AG10803 (cell line): ENCODE measurements at regions not wholly inside any gene's neighbourhood (a gene's known extent, or its start where the extent isn't known, plus 50 kb on each side); places are given as distances from the start of the nearest gene placed in this dataset.

Experiments
- DNase-seq: peaks from one replicate; pipeline ENCODE4 v3.0.0; 2010; ENCODE audit warnings: low read depth
- H3K4me3 ChIP-seq: 2 replicates; pipeline ENCODE4 v1.5.1; 2011; ENCODE audit warnings: mild to moderate bottlenecking, low read length, control low read depth
- TF ChIP-seq, protein P1 (sequence below): conservative IDR thresholded peaks from 2 replicates; pipeline ENCODE4 v1.5.1; 2011; ENCODE audit warnings: mild to moderate bottlenecking, low read length, control low read depth, inconsistent platforms

DNA sequence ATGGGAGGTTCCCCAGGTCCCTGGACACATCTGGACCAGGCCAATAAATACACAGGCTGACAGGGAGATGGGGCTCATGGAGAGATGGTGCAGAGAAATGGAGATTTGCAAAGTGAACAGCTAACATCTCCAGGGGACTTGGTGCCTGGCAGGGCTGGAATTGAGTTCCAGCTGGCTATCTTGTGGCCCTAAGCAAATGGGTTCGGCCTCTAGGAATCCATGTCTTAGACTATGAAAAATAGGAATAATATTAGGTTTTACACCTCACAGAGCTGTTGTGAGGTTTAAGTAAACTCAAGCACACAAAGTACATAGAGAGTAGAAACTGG is 82.9 kb upstream of the SPATA12 start:
- DNase-seq = no peak
- TF ChIP-seq, protein P1, sequence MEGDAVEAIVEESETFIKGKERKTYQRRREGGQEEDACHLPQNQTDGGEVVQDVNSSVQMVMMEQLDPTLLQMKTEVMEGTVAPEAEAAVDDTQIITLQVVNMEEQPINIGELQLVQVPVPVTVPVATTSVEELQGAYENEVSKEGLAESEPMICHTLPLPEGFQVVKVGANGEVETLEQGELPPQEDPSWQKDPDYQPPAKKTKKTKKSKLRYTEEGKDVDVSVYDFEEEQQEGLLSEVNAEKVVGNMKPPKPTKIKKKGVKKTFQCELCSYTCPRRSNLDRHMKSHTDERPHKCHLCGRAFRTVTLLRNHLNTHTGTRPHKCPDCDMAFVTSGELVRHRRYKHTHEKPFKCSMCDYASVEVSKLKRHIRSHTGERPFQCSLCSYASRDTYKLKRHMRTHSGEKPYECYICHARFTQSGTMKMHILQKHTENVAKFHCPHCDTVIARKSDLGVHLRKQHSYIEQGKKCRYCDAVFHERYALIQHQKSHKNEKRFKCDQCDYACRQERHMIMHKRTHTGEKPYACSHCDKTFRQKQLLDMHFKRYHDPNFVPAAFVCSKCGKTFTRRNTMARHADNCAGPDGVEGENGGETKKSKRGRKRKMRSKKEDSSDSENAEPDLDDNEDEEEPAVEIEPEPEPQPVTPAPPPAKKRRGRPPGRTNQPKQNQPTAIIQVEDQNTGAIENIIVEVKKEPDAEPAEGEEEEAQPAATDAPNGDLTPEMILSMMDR = no peak
- H3K4me3 ChIP-seq = no peak overlapping the region

DNA sequence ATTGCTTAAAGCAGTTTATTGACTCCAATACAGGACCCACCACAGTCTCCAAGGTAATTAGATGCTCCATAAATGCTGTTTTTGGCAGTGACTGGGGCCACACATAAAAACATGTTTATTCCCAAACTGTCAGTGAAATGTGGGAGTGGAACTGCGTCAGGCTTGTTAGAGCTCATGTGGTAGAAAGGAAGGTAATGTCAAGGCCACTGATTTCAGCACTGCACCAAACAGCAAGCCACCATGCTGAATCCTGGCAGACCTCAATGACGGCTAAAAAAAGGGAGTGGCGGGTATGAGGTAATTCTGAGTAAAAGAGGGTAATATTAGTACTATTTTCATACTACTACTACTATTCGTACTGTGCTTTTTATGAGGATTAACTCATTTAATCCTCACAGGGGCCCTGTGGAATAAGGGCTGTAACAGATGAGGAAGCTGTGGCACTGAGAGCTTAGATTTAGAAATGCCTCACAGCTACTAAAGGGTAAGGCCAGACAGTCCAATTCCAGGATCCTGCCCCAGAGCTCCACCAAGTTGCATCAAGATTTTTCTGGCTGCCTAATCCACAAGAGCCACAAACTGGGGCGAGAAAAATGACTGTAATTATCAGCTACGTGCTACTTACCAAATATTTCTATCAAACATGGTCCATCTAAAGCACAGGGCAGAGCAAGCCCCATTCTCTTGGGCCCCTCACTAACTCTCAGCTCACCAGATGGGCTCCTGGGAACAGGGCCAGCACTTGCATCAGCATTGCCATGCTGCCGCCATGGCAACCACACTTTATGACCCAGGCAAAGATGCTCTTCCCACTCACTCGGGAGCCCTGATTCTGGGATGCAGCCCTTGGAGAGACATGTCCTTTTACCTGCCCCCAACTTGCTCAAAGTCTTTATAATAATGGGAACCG is 83.6 kb upstream of the SPATA12 start:
- no peak overlapping the region for H3K4me3 ChIP-seq
- peak; percentile 88 for DNase-seq
- TF ChIP-seq, protein P1 = no peak

DNA sequence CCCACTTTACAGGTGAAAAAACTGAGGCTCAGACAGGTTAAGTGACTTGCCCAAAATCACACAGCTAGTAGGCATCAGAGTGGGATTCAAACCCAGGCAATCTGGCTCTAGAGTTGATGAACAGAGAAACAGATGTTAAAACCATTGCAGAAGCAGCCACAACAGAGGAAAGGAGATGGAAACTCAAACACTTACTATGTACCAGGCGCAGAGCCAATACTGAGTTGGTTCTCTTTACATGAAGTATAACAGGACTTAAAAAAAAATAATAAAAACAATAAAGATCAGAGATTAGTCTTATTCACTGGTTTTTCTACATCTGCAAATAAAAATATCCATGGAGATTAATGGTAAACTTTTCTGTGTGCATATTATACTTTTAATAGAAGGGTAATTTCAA is 84.9 kb upstream of the SPATA12 start:
- H3K4me3 ChIP-seq = no peak overlapping the region
- TF ChIP-seq, protein P1 = no peak
- peak; percentile 25 for DNase-seq

DNA sequence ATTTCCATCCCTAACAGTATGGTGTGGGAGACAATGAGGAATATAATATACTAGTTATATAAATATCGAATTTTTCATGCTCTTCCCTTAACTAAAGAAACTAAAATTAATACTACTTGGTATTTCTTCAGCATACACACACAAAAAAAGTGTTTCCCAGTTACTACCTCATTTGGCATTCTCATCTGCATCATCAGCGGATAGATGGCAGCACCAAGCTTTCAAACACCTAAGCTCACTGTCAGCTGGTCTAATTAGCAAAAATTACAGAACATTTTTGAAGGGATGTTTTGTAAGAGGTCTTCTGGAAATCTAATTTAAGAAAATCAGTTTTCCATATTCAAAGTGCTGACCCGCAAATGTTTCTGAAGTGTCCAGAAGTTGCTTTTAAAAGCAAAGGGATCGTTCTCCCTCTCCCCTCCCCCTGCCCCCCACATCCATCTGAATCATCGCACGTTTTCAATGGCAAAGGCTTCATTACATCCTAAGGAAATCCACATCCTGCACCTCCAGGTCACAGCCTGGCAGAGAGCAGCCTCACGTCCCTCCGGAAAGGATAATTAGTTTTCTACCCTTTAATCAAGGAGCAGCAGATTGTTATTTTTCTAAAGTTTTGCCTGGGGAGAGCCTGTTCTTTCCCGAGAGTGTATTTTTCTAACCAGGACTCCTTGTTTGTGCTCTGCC is 86.1 kb upstream of the SPATA12 start:
- H3K4me3 ChIP-seq = no peak overlapping the region
- TF ChIP-seq, protein P1 = no peak
- no peak for DNase-seq

DNA sequence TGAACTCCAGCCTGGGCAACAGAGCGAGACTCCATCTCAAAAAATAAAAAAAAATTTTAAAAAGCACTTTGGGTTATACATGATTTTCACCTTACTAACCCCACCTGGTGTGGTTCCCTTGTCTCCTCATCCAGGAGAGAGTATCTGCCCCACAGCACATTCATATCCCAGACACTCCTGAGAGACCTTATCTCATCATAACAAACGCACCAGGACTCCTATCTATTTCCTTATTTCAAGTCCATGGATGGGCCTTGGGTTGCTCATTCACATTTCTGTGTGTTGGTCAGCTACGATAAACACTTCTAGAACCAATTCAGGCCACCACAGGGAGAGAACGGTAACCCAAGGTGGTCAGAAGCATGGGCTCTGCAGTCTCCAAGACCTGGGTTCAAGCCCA is 88.6 kb upstream of the SPATA12 start:
- TF ChIP-seq, protein P1 = no peak
- H3K4me3 ChIP-seq = no peak overlapping the region
- DNase-seq = no peak

DNA sequence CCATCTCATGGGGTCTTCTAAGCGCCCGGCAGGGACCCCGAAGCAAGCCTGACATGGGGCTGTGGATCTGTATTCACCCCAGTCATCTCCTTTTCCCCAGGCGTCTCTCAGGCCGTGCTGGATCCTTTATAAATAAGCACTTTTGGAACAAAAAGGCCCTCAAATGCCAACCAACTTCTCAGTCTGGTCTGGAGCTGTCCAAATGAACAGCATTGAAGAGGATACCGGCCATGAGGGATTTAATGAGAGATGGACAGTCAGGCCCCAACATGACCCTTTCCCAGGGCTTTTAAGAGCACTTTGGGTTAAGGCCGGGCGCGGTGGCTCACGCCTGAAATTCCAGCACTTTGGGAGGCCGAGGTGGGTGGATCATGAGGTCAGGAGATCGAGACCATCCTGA is 89.2 kb upstream of the SPATA12 start:
- TF ChIP-seq, protein P1 = no peak
- H3K4me3 ChIP-seq = no peak overlapping the region
- no peak for DNase-seq

DNA sequence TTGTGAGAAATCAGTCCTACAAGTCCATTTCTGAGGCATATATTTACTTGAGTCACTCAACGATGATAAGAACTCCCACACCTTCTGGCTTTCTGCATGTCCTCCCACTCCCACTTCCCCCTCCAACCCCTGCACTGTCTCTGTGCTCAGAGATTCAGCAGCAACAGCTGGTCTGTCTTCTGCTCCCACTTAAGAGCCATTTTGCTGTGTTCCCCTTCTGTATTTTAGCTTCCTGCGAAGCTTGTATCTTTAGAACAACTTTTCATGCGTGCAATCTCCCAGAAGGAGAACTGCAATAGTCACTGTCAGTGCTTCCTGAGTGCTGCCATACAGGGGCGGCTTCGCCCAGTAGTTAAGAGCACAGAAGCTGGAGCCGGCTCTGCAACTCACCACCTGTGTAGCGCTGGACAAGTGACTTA is 90.0 kb upstream of the SPATA12 start:
- no peak overlapping the region for H3K4me3 ChIP-seq
- TF ChIP-seq, protein P1 = no peak
- DNase-seq = no peak
